Ishikawa (cell line): ENCODE measurements at regions not wholly inside any gene's neighbourhood (a gene's known extent, or its start where the extent isn't known, plus 50 kb on each side); places are given as distances from the start of the nearest gene placed in this dataset.

Experiments
- MAX ChIP-seq: IDR thresholded peaks from 2 replicates; pipeline ENCODE4 v1.6.1; 2012
- REST ChIP-seq: IDR thresholded peaks from 2 replicates; pipeline ENCODE4 v1.6.1; 2012; ENCODE audit warnings: low read depth, mild to moderate bottlenecking
- TAF1 ChIP-seq: IDR thresholded peaks from 2 replicates; pipeline ENCODE4 v1.6.1; 2012; ENCODE audit warnings: low read depth, mild to moderate bottlenecking
- USF1 ChIP-seq: IDR thresholded peaks from 2 replicates; pipeline ENCODE4 v1.6.1; 2012
- YY1 ChIP-seq: IDR thresholded peaks from 2 replicates; pipeline ENCODE4 v1.6.1; 2012; ENCODE audit warnings: low read depth

- TF ChIP-seq REST (no peak), TAF1 (no peak), MAX (no peak), USF1 (no peak), YY1 (no peak)
These were observed 81.4 kb upstream of the GRK3 start for GRCh38 chr22:25482868-25483639.
